SK-N-DZ (cell line): ENCODE measurements at regions not wholly inside any gene's neighbourhood (a gene's known extent, or its start where the extent isn't known, plus 50 kb on each side); places are given as distances from the start of the nearest gene placed in this dataset.
A peak's percentile ranks its signal among the peaks of the same experiment; 100 is the strongest.
"Not testable (repeated sequence)": the region's sequence is repeated elsewhere in the genome, so short reads cannot be mapped to it uniquely, and the experiment has no call there.

Experiments
- DNase-seq: peaks from one replicate; pipeline ENCODE4 v3.0.0-alpha.2; 2015; ENCODE audit warnings: low spot score

DNA sequence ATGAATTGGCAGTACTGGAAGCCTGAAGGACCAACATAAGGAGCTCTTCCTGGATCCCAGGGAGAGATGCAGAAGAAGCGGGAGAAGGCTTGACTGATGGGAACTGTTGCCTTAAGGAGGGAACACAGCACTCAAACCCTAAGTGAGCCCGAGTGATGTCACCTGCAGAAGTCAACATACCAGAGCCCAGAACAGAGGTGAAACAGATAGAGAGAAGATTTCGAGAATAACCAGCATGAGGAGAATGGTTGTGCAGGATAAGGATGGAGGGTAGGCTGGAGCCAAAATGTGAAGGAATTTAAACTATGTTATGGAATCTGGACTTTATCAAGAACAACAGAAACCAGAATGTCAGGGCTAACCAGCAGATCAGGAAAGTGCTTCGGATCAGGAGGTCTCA is 463.1 kb upstream of the DDX18 start:
- no peak for DNase-seq

DNA sequence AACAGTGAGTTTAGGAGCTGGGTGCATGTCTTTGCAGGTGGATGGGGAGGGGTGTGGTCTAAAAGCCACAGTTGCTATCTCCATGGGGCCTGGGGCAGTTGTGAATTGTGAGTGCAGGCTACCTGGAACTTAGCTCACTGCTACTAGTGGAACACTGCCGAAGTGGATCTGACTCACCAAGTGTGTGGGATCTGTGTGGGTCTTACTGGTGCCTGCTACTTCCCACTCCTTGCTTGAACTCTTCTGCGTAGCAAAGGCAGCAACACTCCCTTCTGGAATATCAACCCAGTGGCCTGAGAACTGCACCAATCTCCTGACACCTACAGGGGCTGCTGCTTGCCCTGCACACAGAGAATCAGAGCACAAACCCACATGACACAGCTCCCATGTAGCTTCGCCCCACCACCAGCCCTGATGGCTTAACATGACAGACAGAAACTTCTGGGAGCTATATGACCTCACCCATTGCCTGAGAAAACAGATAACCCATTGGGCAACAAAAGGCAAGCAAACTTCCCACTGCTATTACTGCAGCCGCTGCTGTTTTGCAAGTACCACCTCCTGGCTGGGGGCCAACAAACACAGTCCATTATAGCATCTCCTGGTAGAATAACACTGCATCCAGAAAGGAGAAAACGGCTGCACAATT is 455.1 kb upstream of the DDX18 start:
- no peak for DNase-seq

DNA sequence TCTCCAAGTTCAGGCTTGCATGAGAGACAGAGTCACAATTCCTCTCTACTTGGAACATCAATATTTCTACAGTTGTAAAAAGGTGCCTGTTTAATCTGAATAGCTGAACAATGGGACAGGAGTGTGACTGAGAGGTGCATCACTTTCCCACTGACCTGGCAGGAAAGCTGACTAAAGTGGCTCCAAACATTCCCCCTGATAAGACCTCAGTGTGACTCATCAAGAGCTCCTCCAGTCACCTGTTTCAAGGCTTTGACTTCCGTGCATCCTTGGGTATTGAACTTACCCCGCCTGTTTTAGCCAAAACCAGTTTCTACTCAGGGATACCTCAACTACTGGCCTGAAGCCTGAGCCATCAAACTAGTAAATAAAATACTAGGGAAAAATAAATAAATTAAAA is 453.9 kb upstream of the DDX18 start:
- DNase-seq: no peak

DNA sequence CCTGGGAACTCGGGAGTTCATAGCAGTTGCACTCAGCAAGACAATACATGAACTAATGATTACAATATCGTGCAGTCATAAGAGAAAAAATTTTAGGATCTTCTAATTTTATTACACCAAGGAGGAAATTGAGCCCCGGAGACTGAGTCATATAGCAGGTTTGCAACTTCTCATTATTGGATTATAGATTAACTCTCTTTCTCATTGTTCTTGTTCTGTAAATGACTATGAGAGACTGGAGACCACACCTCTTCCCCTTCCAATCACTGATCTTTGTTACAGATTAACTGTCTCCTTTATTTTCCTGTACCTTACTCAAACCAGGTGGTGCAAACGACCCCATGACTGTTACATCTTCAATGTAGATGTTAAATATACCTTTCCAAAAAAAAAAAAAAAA is 435.8 kb upstream of the DDX18 start:
- DNase-seq: no peak

DNA sequence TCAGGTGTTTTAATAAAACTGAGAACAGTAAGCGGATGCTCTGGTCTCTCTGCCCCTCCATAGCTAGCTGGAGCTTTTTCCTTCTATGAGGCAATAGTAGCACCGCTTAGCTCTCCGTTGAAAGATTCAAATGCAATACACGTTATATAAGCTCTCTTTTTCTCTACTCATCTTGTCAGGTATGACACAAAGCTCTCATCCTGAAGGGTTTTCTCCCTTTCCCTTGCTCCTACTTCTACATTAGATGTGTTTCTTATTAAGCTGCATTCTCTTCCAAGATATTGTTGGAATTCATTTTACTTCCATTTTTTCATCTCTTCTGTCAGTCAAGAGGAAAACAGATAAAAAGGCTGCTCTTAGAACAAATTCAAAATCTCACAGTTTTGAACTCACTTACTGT is 434.6 kb upstream of the DDX18 start:
- no peak for DNase-seq

DNA sequence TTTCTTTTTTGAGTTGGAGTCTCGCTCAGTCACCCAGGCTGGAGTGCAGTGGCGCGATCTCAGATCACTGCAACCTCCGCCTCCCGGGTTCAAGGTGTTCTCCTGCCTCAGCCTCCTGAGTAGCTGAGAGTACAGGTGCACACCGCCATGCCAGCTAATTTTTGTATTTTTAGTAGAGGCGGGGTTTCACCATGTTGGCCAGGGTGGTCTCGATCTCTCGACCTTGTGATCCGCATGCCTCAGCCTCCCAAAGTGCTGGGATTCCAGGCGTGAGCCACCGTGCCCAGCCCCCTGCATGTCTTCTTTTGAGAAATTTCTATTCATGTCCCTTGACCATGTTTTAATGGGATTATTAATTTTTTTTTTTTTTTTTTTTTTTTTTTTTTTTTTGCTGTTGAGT is 430.5 kb upstream of the DDX18 start:
- not testable (repeated sequence) for DNase-seq

DNA sequence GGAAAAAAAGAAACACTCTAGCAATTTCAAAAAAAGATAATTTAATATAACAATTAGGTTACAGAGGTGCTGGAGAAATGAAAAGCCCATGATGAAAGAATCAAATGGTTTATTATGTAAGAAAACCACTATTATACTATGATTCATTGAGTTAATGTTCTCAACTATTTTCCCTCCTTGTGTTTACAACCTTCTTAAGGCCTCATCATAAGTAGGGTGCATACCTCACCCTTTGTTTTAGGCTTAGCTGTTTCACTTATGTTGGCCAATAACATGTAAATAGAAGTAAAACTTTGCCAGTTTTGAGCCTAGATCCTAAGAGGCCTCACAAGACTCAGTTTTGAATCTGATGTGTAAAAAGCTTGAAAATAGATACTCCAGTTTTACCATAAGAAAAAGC is 418.3 kb upstream of the DDX18 start:
- DNase-seq: no peak

DNA sequence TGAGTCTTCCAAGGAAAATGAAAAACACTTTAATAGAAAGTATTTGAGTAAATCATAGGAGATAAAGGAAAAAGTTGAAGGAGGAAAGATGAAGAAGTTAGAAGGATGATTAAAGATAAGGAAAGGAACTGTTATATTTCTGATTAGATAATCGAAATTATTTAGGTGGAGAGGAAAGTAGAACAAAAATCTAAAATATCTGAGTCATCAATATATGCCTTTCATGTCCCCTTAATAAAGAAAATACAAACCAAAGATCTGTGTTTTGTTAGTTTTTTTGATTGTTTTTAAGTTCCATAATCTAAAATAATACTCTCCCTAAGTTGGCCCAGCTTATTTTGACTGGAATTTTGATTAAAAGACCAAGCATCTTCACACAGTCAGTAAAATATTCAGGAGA is 412.9 kb upstream of the DDX18 start:
- no peak for DNase-seq

DNA sequence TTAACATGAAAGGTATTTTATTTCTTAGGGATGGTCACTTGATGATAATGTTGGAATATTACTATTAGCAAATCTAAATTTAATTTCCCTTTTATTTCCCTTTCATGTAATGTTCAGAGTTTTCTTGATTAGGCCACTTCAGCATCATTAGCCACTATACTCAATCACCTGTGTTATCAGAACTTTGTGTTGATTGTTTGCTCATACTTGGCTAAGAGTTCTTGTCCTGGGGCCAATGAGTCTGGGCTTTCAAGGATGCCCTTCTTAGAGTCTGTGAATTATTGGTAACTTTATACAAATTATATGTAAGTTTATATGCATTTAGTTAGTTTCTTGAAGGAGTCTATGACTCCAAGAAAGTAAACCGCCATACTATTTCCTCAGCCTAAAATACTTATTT is 408.0 kb upstream of the DDX18 start:
- DNase-seq: no peak

DNA sequence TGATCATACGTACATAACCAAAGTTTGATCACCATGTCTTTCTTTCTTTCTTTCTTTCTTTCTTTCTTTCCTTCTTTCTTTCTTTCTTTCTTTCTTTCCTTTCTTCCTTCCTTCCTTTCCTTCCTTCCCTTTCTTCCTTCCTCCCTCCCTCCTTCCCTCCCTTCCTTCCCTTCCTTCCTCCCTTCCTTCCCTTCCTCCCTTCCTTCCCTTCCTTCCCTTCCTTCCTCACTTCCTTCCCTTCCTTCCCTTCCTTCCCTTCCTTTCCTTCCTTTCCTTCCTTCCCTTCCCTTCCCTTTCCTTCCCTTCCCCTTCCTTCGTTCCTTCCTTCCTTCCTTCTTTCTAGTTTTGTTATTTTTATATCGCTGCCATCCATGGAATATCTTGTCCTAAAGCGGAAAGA is 406.7 kb upstream of the DDX18 start:
- no peak for DNase-seq

DNA sequence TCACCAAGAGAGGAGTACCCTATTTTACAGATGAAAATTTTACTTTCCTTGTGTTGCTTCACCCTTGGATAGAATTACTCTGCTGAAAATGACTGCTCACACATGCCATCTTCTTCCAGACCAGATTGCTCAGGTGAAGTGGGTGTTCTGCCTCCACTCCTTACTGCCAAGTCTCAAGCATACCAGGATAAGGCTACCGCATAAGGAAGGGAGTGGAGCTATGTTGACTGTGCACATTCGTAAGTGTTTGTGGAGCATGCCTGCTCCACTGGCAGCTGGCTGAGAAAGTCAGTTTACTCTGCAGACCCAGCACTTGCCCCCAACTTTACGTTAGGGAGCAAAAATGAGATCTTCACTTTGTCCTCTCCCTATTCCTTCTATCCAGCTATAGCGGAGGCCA is 405.0 kb upstream of the DDX18 start:
- DNase-seq: no peak

DNA sequence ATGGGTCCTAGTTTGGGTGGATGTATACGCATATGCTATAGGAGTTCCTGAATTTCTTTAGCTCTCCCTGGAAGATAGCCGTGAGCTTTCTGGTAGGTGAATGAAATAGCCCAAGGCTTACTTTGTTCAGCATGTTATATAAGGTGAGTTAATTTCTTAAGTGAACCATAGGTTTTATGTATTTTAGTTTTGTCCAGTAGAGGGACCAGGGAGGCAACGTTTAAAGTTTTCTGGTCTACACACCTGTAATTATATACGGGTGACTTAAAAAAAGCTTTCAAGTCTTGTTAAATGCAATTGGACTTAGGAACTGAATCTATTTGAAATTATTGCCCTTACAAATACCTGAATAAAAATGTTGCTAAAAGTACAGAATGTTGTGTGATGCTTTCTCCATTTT is 402.5 kb upstream of the DDX18 start:
- DNase-seq: no peak

DNA sequence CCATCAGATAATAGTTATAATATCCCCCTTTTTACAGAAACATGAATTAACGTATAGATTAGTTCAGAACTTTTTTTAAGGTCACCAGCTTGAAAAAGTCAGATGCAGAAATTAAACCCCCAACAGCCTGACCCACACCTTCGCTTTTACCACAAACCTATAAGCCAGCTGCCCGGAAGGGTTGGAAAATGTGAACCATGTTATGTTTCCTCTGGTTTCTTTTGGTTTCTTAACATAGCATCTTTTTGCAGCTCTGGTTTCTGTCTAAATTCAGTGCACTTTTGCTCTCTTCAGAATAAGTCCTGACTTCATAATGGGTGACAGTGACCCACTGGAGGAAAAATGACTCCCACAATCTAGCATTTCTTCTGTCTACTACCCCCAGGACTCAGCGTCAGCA is 381.7 kb upstream of the DDX18 start:
- no peak for DNase-seq

DNA sequence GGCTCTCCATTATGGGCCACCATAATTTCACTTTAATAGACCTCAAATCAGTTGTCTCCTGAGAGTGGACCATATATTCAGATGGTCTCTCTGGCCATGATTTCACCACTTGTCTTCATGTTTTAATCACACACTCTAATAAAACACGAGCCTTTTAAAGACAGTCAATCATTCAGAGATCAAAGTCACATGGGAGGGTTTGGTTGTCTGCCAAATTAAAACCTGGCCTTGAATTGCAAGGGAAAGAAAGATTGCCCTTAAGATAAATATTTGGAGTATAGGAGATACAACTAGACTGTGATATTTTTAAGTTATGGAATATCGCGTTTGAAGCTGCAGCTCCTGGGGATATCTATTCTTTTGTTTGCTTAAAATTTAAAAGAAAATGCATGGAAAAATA is 377.8 kb upstream of the DDX18 start:
- DNase-seq: no peak

DNA sequence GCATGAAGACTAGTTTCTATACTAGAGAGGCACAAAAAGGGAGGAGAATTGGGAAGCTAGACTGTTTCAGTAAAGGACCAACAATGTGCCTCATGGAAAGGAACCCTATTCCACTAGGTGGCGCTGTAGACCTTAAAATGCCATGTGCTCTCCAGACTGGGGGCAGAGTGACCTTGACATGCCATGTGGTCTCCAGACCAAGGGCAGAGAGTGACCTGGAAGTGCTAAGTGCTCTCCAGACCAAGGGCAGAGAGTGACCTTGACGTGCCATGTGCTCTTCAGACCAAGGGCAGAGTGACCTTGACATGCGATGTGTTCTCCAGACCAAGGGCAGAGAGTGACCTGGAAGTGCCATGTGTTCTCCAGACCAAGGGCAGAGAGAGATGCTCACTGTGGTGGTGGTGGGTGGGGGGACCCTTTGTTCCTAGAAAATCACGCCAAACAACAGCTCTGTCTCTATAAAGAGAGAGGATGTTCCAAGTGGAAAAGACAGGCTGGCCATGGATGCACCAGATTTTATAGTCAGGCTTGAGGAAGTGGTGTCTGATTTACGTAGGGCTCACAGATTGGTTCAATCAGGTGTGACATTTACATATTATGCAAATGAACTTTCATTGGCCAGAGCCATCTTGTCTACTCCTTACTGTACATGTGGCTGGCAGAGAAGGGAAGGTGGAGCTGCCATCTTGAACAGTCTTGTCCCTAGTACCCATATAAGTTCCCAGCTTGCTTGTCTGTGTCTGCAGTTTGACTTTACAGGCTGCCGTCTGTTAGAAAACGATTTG is 344.0 kb upstream of the DDX18 start:
- DNase-seq: peak; percentile 47

DNA sequence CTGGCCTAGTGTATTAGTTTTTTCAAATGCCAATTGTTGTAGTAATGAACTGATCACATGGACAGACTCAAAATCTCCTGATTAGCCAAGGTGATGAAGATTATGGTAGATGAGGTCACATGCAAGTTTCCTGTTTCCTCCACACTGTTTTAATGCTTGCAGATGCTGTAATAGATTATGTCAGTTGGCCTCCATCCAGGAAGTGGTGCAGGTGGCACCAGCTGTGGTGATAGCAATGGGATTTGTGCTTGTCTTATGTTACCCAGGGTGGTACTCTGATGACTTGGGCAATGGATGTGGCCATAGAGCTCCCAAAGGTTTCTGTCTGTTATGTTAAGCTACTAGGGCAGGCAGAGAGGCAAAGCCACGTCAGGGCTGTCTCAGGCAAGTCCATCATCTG is 332.9 kb upstream of the DDX18 start:
- DNase-seq: no peak

DNA sequence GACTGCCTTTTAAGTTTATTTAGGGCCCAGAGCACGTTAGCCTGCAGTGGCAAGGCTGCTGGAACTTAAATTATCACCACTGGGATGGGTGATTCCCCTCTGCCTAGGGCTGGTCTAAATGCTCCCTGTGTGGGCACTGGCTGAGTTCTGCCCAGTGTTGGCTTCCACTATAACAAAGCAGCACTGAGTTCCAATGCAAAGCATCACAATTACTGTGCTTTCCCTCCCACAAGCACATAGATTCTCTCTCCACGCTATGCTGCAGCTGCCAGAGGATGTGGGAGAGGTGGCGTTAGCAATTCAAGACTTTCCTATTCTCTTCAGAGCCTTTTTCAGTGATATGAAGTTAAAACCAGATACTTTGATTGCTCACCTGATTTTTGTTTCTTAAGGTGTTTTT is 328.9 kb upstream of the DDX18 start:
- DNase-seq: no peak

DNA sequence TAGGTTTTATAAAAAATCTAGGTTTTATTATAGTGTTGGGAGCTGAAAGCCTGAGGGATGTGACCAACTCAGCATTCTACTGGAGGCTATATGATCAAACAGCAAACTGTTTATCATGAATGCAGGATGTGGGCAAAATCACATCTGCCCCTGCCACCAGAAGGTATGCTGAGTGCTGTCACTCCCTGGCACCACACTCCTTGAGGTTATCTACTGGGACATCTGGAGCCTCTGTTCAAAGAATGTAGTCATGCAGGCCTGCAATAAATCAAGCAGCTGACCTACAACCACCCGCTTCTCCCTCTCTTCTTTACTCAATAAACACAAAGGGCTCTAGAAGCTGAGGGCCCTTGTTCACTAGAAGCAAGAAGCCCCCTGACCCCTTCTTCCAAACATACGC is 328.4 kb upstream of the DDX18 start:
- no peak for DNase-seq

DNA sequence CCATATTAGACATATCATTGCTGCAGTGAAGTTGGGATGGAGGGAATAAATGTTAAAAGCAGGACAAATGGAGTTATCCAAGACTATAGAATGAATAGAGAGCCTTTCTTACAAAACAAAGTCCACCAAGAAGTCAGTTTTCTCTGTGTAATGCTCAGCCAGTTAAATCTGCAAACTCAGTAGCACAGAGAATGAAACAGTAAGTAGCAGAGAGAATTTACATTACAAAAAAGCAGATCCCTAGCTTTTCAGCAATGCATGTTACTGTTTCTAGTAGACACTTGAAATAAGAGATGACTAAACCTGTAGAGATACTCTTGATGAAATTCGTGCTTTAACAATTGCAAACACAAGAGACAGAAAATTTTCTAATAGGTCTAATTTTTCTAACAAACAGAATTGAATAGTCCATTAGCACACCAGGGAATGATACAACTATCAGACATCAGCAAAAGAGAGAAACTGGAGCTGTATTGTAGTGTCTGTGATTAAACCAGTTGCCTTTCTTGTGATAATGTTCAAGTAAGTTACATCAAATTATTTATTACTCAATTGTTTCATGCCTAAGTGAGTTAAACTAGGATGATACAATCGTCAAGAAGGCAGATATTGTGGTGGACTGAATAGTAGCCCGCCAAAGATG is 322.2 kb upstream of the DDX18 start:
- DNase-seq: no peak

DNA sequence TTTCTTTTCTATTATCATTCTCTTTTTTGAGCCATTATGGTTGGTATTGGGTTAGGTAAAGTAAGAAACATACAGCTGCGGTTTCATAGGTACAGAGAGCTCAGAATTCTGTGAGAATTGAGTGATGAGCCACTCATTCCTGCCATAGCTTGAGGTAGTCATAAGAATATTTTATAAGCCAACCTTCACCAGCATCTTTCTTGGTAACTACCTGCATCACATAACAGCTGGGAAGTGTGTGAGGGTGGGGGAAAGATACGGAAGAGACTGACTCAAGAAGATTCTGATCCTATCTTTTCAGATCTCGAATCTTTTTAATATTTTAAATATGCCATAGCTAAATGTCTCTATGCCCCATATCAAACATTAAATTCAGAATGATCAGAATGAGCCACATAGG is 313.8 kb upstream of the DDX18 start:
- DNase-seq: no peak

DNA sequence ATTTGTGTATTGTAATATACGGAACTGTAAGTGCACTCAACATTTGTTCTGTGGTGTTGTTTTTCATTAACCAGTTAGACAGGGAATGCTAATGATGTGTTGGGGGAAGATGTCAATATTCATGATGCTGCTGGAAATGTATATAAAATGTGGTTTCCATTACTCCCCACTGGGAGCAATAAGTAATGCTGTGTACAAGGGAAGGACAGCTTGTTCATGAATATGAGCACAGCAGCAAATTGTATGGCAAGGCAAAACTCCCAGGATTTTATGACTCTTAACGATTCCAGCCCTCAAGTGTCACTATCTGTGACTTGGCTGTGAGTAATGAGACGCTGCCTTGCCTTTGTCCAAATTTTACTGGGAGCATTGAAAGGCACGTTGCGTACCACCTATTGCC is 312.4 kb upstream of the DDX18 start:
- no peak for DNase-seq

DNA sequence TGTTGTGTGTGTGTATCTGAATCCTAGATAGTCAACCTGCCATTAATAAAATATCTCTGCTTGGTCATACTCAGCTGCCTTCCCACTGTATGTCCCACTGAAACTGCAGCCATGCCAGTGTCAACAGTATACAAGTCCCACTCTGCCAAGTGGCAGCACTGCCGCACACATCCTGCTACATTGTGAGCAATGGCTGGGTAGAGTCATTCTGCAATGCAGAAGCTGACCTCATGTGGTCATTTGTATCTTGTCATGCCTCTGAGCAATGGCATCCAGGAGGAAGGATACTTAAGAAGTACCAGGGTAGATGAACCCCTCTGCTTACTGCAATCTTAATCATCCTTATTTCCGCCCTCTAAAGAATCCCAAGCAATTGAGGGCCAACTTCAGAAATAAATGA is 302.2 kb upstream of the DDX18 start:
- no peak for DNase-seq

DNA sequence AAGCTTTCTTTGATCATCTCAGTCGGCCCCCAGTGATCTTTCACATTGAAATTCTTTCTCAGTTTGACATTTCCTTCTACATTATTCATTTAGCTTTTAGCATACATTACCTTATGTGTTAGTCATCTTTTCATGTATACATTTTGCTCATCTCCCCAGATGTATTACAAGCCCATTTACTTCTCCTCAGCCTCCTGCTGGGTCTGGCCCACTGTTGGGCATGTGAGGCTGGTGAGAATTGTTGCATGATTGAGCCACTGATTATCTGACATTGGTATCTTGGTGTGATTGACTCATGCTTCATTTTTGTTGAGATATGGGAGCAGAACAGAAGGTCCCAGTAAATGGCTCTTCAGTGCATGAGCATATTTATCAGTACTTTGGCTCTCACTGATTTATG is 300.1 kb upstream of the DDX18 start:
- no peak for DNase-seq
